A549 (cell line): ENCODE measurements at regions not wholly inside any gene's neighbourhood (a gene's known extent, or its start where the extent isn't known, plus 50 kb on each side); places are given as distances from the start of the nearest gene placed in this dataset.

Source experiments
- BHLHE40 ChIP-seq: IDR thresholded peaks from 2 replicates; pipeline ENCODE4 v1.6.1; 2012; ENCODE audit warnings: low read depth, low read length, inconsistent platforms
- CBX2 ChIP-seq: fragments of 200-600 bp; sonication (generic); IDR thresholded peaks from 2 replicates; pipeline ENCODE4 v1.6.1; 2016; ENCODE audit warnings: low read depth, mild to moderate bottlenecking, borderline replicate concordance
- ESRRA ChIP-seq: fragments of 150-350 bp; IDR thresholded peaks from 2 replicates; pipeline ENCODE4 v1.6.1; 2014; ENCODE audit warnings: mild to moderate bottlenecking, low read length, borderline replicate concordance
- KDM1A ChIP-seq: fragments of 200-600 bp; sonication (generic); IDR thresholded peaks from 2 replicates; pipeline ENCODE4 v1.6.1; 2016; ENCODE audit warnings: low read depth, mild to moderate bottlenecking
- RFX5 ChIP-seq: fragments of 450-650 bp; IDR thresholded peaks from 2 replicates; pipeline ENCODE4 v1.7.1; 2014; ENCODE audit warnings: antibody characterized with exemption, mild to moderate bottlenecking, moderate library complexity
- TP53 ChIP-seq: fragments of 250-450 bp; sonication (Bioruptor Pico); IDR thresholded peaks from 2 replicates; pipeline ENCODE4 v1.5.0; 2021; ENCODE audit warnings: mild to moderate bottlenecking, moderate library complexity
- TF ChIP-seq, protein P1 (sequence below): fragments of >200 bp; sonication (Bioruptor Twin); formaldehyde crosslinking; IDR thresholded peaks from 3 replicates; pipeline ENCODE4 v1.5.1; 2016

DNA sequence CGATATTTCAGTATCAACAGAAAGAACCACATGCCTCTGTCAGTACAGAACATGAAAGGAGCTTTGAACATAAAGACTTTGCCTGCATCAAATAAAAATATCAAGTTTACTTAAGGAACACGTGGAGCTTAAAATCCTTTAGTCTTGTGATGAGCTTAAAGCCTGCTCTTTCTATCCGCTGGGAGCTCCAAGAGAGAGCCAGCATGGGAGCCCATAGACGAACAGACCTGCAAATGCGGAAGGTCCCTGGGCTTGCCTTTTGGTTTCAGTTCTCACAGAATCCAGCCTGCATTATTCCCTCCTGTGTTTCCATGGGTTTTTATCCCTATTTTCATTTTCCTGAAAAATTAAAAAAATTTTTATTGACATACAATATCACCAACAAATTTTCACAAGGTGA is 530.6 kb upstream of the RGMA start:
- no peak for TF ChIP-seq KDM1A
- TF ChIP-seq, protein P1, sequence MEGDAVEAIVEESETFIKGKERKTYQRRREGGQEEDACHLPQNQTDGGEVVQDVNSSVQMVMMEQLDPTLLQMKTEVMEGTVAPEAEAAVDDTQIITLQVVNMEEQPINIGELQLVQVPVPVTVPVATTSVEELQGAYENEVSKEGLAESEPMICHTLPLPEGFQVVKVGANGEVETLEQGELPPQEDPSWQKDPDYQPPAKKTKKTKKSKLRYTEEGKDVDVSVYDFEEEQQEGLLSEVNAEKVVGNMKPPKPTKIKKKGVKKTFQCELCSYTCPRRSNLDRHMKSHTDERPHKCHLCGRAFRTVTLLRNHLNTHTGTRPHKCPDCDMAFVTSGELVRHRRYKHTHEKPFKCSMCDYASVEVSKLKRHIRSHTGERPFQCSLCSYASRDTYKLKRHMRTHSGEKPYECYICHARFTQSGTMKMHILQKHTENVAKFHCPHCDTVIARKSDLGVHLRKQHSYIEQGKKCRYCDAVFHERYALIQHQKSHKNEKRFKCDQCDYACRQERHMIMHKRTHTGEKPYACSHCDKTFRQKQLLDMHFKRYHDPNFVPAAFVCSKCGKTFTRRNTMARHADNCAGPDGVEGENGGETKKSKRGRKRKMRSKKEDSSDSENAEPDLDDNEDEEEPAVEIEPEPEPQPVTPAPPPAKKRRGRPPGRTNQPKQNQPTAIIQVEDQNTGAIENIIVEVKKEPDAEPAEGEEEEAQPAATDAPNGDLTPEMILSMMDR, result no peak
- TF ChIP-seq ESRRA, result no peak
- TF ChIP-seq RFX5, result no peak
- TF ChIP-seq TP53 (CRISPR knock-in tag), result no peak
- no peak for TF ChIP-seq CBX2
- TF ChIP-seq BHLHE40, result no peak
